K562 (cell line): ENCODE measurements at regions not wholly inside any gene's neighbourhood (a gene's known extent, or its start where the extent isn't known, plus 50 kb on each side); places are given as distances from the start of the nearest gene placed in this dataset.

Source experiments
- ATAC-seq: fragments of 200-7000 bp; cut with Tn5 transposase; 3 replicates; pipeline ENCODE4 v1.9.1; 2020; ENCODE audit warnings: moderate library complexity
- BruUV-seq: library from RNA; stranded (reverse); fragments of 400-500 nt; replicated peaks from 2 replicates; lab custom pipeline; 2021; lab: Mats Ljungman, UMichigan
- CTCF ChIA-PET: fragments of 300-600 bp; formaldehyde crosslinking; extraction: SDS; loops from one replicate; lab custom pipeline; 2021; ENCODE audit warnings: low intra/inter-chr PET ratio; lab: Yijun Ruan, JAX
- POLR2A ChIA-PET: fragments of 300-600, 350-650 bp; sonication (Branson Sonifier 250); formaldehyde crosslinking; extraction: SDS; loops from one replicate; lab custom pipeline; 2021; ENCODE audit warnings: antibody characterized with exemption, inconsistent platforms; lab: Yijun Ruan, JAX
- DNase-seq, 4 experiments: peaks; one replicate each; pipeline versions ENCODE4 v3.0.0 to v3.0.0-alpha.2; 2011 to 2018; ENCODE audit warnings: low spot score in 3 of 4, mixed read lengths in 3 of 4; ENCODE audit errors: extremely low read depth in 1 of 4
- FAIRE-seq: peaks from 2 replicates; lab custom pipeline; 2011; peaks lifted over from hg19 to GRCh38; lab: Jason Lieb, UNC
- H2AFZ ChIP-seq: 2 replicates; pipeline ENCODE4 v1.6.0; 2011; ENCODE audit warnings: low read depth, low read length, control low read depth, inconsistent platforms
- H3K27ac ChIP-seq: fragments of 200-600 bp; 3 replicates; pipeline ENCODE4 v1.8.0; 2011; ENCODE audit warnings: low read depth, mild to moderate bottlenecking, control low read depth, inconsistent platforms, low read length, moderate library complexity, mixed read lengths; ENCODE audit errors: extremely low read depth
- H3K27me3 ChIP-seq, 2 experiments: fragments of 300-600 bp in 1 of 2; 2 replicates in 1 of 2; 3 replicates in 1 of 2; pipeline versions ENCODE4 v1.6.0 to v1.8.0; 2011; ENCODE audit warnings: inconsistent platforms in 2 of 2, low read length in 2 of 2, mild to moderate bottlenecking in 1 of 2, mixed read lengths in 1 of 2, moderate library complexity in 1 of 2; ENCODE audit not compliant: control insufficient read depth in 2 of 2, insufficient read depth in 2 of 2
- H3K36me3 ChIP-seq: fragments of 300-600 bp; 3 replicates; pipeline ENCODE4 v1.8.0; 2011; ENCODE audit warnings: mild to moderate bottlenecking, low read length, inconsistent platforms; ENCODE audit not compliant: control insufficient read depth, insufficient read depth
- H3K4me1 ChIP-seq, 2 experiments: fragments of 200-600 bp in 1 of 2; replicated peaks in 1 of 2; 2 replicates in 1 of 2; 3 replicates in 1 of 2; pipeline versions ENCODE4 v1.5.1 to v1.8.0; 2011; ENCODE audit warnings: inconsistent platforms in 2 of 2, low read length in 2 of 2, mild to moderate bottlenecking in 1 of 2, mixed read lengths in 1 of 2, moderate library complexity in 1 of 2; ENCODE audit not compliant: control insufficient read depth in 2 of 2, insufficient read depth in 2 of 2
- H3K4me2 ChIP-seq: 2 replicates; pipeline ENCODE4 v1.6.1; 2011; ENCODE audit warnings: low read length, control low read depth, inconsistent platforms, mixed read lengths; ENCODE audit not compliant: insufficient read depth
- H3K4me3 ChIP-seq: fragments of 200-600 bp; sonication (generic), shearing (Covaris generic); 2 replicates; pipeline ENCODE4 v1.5.1; 2016; ENCODE audit warnings: control low read depth, inconsistent platforms
- H3K79me2 ChIP-seq: fragments of 200-600 bp; 3 replicates; pipeline ENCODE4 v1.8.0; 2011; ENCODE audit warnings: low read length, inconsistent platforms; ENCODE audit not compliant: control insufficient read depth, insufficient read depth
- H3K9ac ChIP-seq, 2 experiments: 2 replicates each; pipeline versions ENCODE4 v1.6.0 to v1.6.1; 2011; ENCODE audit warnings: low read depth in 2 of 2, low read length in 2 of 2, control low read depth in 1 of 2, inconsistent platforms in 1 of 2, mild to moderate bottlenecking in 1 of 2, mixed read lengths in 1 of 2; ENCODE audit not compliant: insufficient read depth in 1 of 2
- H3K9me1 ChIP-seq: one replicate; pipeline ENCODE4 v1.6.0; 2011; ENCODE audit warnings: inconsistent platforms, mild to moderate bottlenecking, low read length, moderate library complexity; ENCODE audit not compliant: control insufficient read depth, insufficient read depth
- H3K9me3 ChIP-seq: replicated peaks from 2 replicates; pipeline ENCODE4 v1.5.1; 2011; ENCODE audit warnings: low read depth, low read length, inconsistent platforms; ENCODE audit not compliant: control insufficient read depth, insufficient read depth
- H4K20me1 ChIP-seq: replicated peaks from 2 replicates; pipeline ENCODE4 v1.6.1; 2011; ENCODE audit warnings: low read length, inconsistent platforms, mixed read lengths; ENCODE audit not compliant: control insufficient read depth, insufficient read depth
- CTBP1 ChIP-seq: fragments of 450-650 bp; IDR thresholded peaks from 2 replicates; pipeline ENCODE4 v1.6.1; 2016; ENCODE audit warnings: borderline replicate concordance
- DEAF1 ChIP-seq: fragments of 450-650 bp; formaldehyde crosslinking; IDR thresholded peaks from 2 replicates; pipeline ENCODE4 v1.4.0; 2020; ENCODE audit warnings: mild to moderate bottlenecking, moderate library complexity
- DNMT1 ChIP-seq: fragments of 450-650 bp; IDR thresholded peaks from 2 replicates; pipeline ENCODE4 v1.6.1; 2016; ENCODE audit warnings: antibody characterized with exemption, mild to moderate bottlenecking
- E2F6 ChIP-seq, 2 experiments: IDR thresholded peaks; 2 replicates each; pipeline ENCODE4 v1.6.1; 2011; ENCODE audit warnings: borderline replicate concordance in 1 of 2, control low read depth in 1 of 2, low read depth in 1 of 2, low read length in 1 of 2, mild to moderate bottlenecking in 1 of 2, mixed read lengths in 1 of 2, moderate library complexity in 1 of 2; ENCODE audit not compliant: insufficient read depth in 1 of 2, insufficient read length in 1 of 2, poor library complexity in 1 of 2, severe bottlenecking in 1 of 2; ENCODE audit errors: extremely low read depth in 1 of 2
- HDAC6 ChIP-seq: IDR thresholded peaks from 2 replicates; pipeline ENCODE4 v1.6.1; 2012; ENCODE audit warnings: low read depth, mild to moderate bottlenecking, control low read depth, inconsistent platforms, low read length, moderate library complexity
- MBD1 ChIP-seq: fragments of 250-450 bp; sonication (Bioruptor Pico); IDR thresholded peaks from 2 replicates; pipeline ENCODE4 v1.8.0; 2022; ENCODE audit warnings: inconsistent platforms
- PKNOX1 ChIP-seq: fragments of 450-650 bp; IDR thresholded peaks from 2 replicates; pipeline ENCODE4 v1.6.1; 2016
- SAFB ChIP-seq: fragments of 200-400 bp; formaldehyde crosslinking; IDR thresholded peaks from 2 replicates; pipeline ENCODE4 v1.6.1; 2017; ENCODE audit warnings: low read depth, low read length, borderline replicate concordance
- SAP30 ChIP-seq: fragments of 200-600 bp; sonication (generic); IDR thresholded peaks from 2 replicates; pipeline ENCODE4 v1.6.1; 2012; ENCODE audit warnings: borderline replicate concordance, low read depth, mild to moderate bottlenecking, moderate library complexity, low read length, control low read depth, inconsistent platforms; ENCODE audit not compliant: insufficient read depth, poor library complexity, severe bottlenecking
- SFPQ ChIP-seq: fragments of 200-400 bp; formaldehyde crosslinking; IDR thresholded peaks from 2 replicates; pipeline ENCODE4 v1.6.1; 2017; ENCODE audit warnings: mild to moderate bottlenecking, low read depth, low read length, moderate library complexity
- ZFX ChIP-seq: sonication (generic); formaldehyde crosslinking; IDR thresholded peaks from 2 replicates; pipeline ENCODE4 v1.8.0; 2022; ENCODE audit warnings: mild to moderate bottlenecking, missing genetic modification reagents, moderate library complexity
- ZNF146 ChIP-seq: IDR thresholded peaks from one replicate; pipeline ENCODE4 v1.6.1; 2018; ENCODE audit warnings: missing compliant biosample characterization; ENCODE audit not compliant: unreplicated experiment
- ZNF274 ChIP-seq: IDR thresholded peaks from 2 replicates; pipeline ENCODE4 v1.6.1; 2011; ENCODE audit warnings: low read depth, mild to moderate bottlenecking, low read length, moderate library complexity, borderline replicate concordance
- ZNF586 ChIP-seq: fragments of 450-650 bp; formaldehyde crosslinking; conservative IDR thresholded peaks from 2 replicates; pipeline ENCODE4 v1.4.0; 2020; ENCODE audit warnings: mild to moderate bottlenecking, moderate library complexity
- WGBS: fragments of 100-300 bp; shearing (Covaris generic); methylation state at CpG from one replicate; pipeline ENCODE4 v1.1.6; 2016; ENCODE audit warnings: low coverage, mixed read lengths; ENCODE audit not compliant: insufficient coverage; ENCODE audit errors: missing lambda C conversion rate; 5-methylcytosine and 5-hydroxymethylcytosine counted together
- in situ Hi-C: fragments of 300-500 bp; cut with MboI; formaldehyde crosslinking; loops from 4 replicates; pipeline ENCODE4 v1.15.0; 2018; ENCODE audit warnings: inconsistent platforms, mixed read lengths
- intact Hi-C: fragments of 100-400 bp; cut with micrococcal nuclease; formaldehyde crosslinking; loops from 2 replicates; pipeline ENCODE4 v1.14.2; 2022

GRCh38 chr13:23965346-23965745 lies 68.0 kb upstream of the C1QTNF9B start:
- ChIA-PET CTCF (no interaction called here), POLR2A (no interaction called here)
- Histone ChIP-seq H3K9me3 (no peaks in the 10 kb centered on the region), H4K20me1 (no peaks in the 10 kb centered on the region), H3K27ac (no peak overlapping the region), H3K4me3 (no peak overlapping the region), H3K79me2 (no peaks in the 10 kb centered on the region), H2AFZ (no peak overlapping the region), H3K4me1 (no peaks in the 10 kb centered on the region; a peak in 1 of 5 replicates), H3K27me3 (no peaks in the 10 kb centered on the region), H3K9me1 (no peaks in the 10 kb centered on the region), H3K36me3 (no peaks in the 10 kb centered on the region), H3K9ac (no peak overlapping the region), H3K4me2 (no peak overlapping the region)
- ATAC-seq (no peak), FAIRE-seq (no peak), DNase-seq (no peak)
- in situ Hi-C loops (no loop called here), intact Hi-C loops (no loop called here)
- 11% methylated on average over 3 of the region's 5 CpGs for WGBS
- no TSS peak for BruUV-seq
- no peak for TF ChIP-seq DNMT1
- no peak for TF ChIP-seq ZNF274
- TF ChIP-seq E2F6 (IDR thresholded peaks at IDR 0.05; ENCODE audit: borderline replicate concordance in 1 of 2, extremely low read depth in 1 of 2, insufficient read depth in 1 of 2, insufficient read length in 1 of 2, low read depth in 1 of 2, low read length in 1 of 2, poor library complexity in 1 of 2, severe bottlenecking in 1 of 2) = no peak
- no peak for TF ChIP-seq ZNF586 (CRISPR knock-in tag)
- TF ChIP-seq SAFB = no peak
- no peak for TF ChIP-seq SFPQ
- TF ChIP-seq ZFX = no peak
- TF ChIP-seq HDAC6 = no peak
- TF ChIP-seq MBD1 (CRISPR knock-in tag) = no peak
- TF ChIP-seq CTBP1 = no peak
- no peak for TF ChIP-seq PKNOX1
- TF ChIP-seq ZNF146 (CRISPR knock-in tag) = no peak
- no peak for TF ChIP-seq SAP30
- TF ChIP-seq DEAF1 (CRISPR knock-in tag) = no peak
